HG03066 (cell line): ENCODE measurements at regions not wholly inside any gene's neighbourhood (a gene's known extent, or its start where the extent isn't known, plus 50 kb on each side); places are given as distances from the start of the nearest gene placed in this dataset.
"Not testable (repeated sequence)": the region's sequence is repeated elsewhere in the genome, so short reads cannot be mapped to it uniquely, and the experiment has no call there.

Source experiments
- ATAC-seq: cut with Tn5 transposase; IDR thresholded peaks from one replicate; pipeline ENCODE4 v1.9.1; 2021; ENCODE audit warnings: low read depth; ENCODE audit not compliant: unreplicated experiment

DNA sequence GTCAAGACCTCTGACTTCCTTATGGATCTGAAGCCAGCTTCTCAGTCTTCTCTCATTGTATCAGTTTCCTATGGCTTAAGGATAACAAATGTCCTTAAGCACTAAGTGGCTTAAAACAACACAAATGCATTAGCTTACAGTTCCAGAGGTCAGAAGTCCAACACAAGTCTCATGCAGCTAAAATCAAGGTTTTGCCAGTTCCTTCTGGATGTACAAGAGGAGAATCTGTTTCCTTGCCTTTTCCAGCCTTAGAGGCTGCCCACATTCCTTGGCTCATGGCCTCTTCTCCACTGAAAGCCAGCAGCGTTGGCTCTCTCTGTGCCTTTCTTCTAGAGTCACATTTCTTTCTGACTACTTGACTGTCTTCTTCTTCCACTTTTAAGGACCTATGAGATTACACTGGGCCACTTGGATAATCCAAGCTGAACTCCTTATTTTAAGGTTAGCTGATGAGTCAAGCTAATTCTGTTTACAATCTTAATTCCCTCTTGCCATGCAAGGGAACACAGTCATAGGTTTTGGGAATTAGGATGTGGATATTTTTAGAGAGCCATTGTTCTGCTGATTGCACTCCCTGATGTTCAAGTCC is 179.0 kb downstream of the BCAS1 start:
- no peak for ATAC-seq

GRCh38 chr20:53890443-53891305 is 179.7 kb downstream of the BCAS1 start:
- ATAC-seq = no peak

DNA sequence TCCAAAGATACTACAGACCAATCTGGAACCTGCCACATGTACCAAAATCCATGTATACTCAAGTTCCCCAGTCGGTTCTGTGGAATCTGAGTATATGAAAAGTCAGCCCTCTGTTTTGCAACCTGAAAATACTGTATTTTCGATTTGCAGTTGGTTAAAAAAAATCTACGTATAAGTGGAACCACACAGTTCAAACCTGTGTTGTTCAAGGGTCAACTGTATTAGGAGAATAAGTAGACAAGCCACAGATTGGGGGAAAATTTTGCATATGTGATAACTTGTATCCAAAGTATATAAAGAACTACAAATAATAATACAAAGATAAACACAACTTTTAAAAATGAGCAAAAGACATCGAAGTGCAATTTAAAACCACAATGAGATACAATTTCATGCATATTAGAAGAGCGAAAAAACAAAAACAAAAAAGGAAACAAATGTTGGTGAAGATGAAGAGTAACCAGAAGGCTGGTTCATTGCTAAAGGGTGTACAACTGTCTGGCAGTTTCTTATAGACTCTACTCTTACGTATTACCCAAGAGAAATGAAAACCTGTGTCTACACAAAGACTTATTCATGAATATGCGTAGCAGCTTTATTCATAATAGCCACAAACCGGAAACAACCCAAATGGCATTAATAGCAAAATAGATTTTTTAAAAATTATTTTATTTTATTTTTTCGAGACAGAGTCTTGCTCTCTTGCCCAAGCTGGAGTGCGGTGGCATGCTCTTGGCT is 180.8 kb downstream of the BCAS1 start:
- no peak for ATAC-seq

- ATAC-seq = no peak
Observed at GRCh38 chr20:53888951-53889350, 181.4 kb downstream of the BCAS1 start.

DNA sequence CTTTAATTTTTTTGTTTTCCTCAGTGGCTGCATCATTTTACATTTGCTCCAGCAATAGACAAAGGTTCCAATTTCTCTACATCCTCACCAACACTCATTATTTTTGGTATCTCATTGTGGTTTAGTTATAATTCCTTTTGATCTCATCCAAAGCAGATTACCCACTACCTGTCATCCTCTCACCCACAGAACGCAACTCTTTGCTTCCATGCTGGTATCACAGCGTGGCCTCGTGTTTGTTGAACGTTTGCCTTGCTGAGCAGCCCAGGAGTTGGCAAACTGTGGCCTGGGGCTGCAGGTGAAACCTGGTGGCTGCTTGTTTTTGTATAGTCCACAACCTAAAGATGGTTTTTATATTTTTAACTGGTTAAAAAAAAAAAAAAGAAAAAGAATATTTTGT is 181.9 kb downstream of the BCAS1 start:
- ATAC-seq = no peak

GRCh38 chr20:53887973-53888372 is 182.4 kb downstream of the BCAS1 start:
- no peak for ATAC-seq

DNA sequence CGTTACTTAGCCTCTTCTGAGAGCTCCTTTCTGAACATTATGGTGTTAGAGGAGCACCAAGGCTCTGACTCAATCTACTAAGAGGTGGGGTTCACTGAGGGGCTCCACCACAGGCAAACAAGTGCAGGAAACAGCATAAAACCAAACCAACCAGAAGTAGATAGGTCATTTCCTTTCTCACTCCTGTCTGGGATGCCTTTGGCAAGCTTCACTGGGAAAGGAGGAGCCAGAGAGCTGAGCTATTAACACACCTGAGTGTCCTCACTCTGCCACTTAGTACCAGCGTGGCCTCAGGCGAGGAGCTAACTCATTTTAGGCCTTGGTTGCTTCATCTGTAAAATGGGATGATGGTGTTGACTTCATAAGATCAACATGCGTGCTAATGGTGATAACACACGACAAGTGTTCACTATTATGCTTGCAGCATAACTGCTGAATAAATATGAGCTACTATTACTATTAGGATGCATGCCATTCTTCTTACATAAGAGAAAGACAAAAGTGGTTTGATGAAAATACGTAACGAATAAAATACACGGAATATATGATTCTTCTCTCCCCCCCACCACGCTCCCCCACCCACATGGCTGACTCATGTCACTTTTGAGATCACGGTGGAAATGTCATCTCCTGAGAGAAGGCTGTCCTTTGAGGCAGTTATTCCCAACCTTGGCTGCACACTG is 185.4 kb downstream of the BCAS1 start:
- ATAC-seq = no peak

- no peak for ATAC-seq
Observed at GRCh38 chr20:53883098-53883911, 187.1 kb downstream of the BCAS1 start.

- ATAC-seq = not testable (repeated sequence)
Observed at GRCh38 chr20:53882438-53882986, 187.9 kb downstream of the BCAS1 start.

- no peak for ATAC-seq
Observed at GRCh38 chr20:53881362-53881761, 189.0 kb downstream of the BCAS1 start.

DNA sequence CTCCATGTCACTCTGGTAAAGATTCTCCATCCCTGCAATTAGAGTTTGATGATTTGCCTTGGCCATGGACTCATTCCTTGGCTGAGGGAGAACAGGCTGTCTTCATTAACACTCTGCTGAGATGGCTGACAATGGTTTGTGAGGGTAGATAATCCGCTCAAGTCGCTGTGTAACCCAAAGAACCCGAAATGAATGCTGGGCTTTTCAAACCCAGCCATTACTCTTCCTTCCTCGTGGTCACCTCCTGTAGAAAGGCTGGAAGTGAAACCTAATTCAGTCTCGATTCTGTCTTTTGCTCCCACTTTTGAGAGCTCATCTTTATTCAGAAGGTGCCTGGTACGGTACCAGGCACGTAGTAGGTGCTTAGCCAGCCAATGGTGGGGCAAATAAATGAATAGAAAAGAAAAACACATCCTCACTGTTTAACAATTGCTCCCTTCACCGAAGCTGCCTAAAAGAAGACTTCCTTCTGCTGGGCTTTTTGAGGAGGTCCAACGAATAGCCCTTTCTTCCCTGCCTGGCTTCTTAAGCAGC is 190.2 kb downstream of the BCAS1 start:
- ATAC-seq = no peak

DNA sequence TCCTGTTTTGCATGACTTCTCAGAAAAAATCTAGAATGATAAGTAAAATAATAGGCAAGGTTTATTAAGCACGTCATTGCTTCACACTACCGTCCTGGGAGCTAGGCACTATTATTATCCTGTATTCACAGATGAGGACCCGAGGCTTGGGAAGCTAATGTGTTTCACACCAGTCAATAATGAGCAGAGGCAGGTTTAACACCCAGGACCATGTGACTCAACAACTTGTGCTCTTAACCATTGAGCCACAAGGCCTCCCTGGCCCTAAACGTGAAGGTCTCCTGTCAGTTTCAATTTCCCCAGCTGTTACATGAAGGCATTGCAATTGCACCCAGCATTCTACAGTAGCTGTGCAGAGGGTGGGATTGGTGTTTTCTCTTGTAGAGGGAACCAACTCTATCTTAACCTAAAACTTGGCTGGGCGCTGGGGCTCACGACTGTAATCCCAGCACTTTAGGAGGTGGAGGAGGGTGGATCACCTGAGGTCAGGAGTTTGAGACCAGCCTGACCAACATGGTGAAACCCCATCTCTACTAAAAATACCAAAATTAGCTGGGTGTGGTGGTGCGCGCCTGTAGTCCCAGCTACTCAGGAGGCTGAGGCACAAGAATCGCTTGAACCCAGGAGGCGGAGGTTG is 191.2 kb downstream of the BCAS1 start:
- ATAC-seq = no peak

DNA sequence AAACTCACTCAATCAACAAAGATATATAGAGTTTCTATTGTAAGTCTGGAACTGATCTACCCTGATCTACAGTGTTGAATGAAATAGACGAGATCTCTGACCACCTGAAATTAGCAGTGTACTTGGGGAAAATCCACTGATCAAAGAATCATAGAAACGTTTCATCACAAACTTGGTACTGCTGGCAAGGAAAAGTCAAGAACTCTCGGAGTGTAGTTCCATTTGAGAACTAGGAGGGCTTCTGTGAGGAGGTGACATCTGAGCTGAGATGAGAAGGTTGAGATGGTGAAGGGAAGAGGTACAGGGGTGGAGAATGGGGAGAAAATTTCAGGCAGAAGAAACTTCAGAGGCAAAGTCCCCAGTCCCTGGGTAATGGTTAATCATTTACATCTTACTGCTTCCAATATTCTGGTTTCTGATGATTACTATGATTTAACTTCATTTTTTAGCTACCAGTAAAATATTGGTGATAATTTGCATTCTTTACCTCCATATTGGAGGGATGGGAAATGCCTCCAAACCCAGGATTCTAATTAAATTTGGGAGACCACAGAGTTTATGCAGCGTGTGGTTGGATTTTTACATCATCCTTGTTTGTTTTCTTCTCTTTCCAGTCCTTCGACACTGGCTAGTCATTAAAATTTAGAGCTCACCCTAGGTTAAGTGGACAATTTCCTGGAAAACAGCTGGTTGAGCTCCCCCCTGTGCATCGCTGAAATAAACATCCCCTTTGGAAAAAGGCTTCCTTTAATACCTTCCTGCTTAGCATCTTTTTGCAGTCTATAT is 191.9 kb downstream of the BCAS1 start:
- ATAC-seq = no peak

DNA sequence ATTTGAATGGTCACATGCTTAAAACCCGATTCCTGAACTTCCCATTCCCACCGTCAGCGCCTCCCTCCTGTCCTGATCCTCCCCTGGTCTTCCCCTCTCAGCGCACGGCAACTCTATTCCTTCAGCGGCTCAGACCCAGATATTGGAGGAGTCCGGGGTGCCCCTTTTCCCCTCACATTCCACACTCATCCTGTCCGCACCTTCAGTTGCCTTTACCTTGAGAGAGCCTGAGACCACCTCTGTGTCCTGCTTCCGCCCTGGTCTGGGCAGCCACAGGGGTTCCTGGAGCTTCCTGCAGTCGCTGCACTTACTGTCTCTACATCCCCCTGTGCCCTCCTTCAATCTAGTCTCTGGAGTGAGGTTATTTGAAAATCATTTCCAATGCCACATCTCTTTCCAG is 193.4 kb downstream of the BCAS1 start:
- no peak for ATAC-seq

DNA sequence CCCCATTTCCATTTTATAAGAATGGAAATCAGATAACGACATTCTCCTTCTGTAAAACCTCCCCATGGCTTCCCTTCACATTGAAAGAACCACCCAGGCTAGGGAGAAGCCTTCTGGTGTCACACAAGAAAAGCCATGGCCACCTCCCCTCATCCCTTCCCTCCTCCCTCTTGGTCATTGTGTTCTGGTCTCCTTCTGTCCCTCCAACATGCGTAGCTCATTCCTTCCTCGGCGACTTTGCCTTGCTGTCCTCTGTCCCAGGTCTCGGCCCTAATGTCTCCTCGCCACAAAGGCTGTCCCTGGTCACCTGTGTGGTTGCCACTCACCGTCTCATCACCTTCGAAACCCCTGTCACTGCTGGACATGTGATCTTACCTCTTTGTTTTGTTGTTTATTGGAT is 193.9 kb downstream of the BCAS1 start:
- ATAC-seq = no peak

GRCh38 chr20:53875452-53875851 is 194.9 kb downstream of the BCAS1 start:
- no peak for ATAC-seq

GRCh38 chr20:53874706-53875105 is 195.7 kb downstream of the BCAS1 start:
- ATAC-seq = no peak

GRCh38 chr20:53874104-53874503 is 196.3 kb downstream of the BCAS1 start:
- no peak for ATAC-seq
